T-cell (primary cell): ENCODE measurements at regions not wholly inside any gene's neighbourhood (a gene's known extent, or its start where the extent isn't known, plus 50 kb on each side); places are given as distances from the start of the nearest gene placed in this dataset.
"Not testable (repeated sequence)": the region's sequence is repeated elsewhere in the genome, so short reads cannot be mapped to it uniquely, and the experiment has no call there.

Source experiments
- ATAC-seq, 4 experiments: fragments of 200-7000 bp in 3 of 4; fragments of 150-1000 bp in 1 of 4; cut with Tn5 transposase; replicated peaks in 1 of 4; 1 replicate in 3 of 4; 2 replicates in 1 of 4; pipeline ENCODE4 v1.10.0; 2021; ENCODE audit warnings: moderate library complexity in 3 of 4, mild to moderate bottlenecking in 2 of 4, moderate number of reproducible peaks in 1 of 4
- CTCF ChIA-PET, 2 donors: fragments of 300-600 bp; sonication (Branson Sonifier 250); formaldehyde crosslinking; loops; one replicate each; lab custom pipeline; 2022; ENCODE audit warnings: antibody characterized with exemption in 2 of 2; lab: Charles Lee
- POLR2A ChIA-PET, 2 donors: fragments of 300-600 bp; sonication (Branson Sonifier 250); formaldehyde crosslinking; loops; one replicate each; lab custom pipeline; 2022; ENCODE audit warnings: antibody characterized with exemption in 2 of 2; lab: Charles Lee
- DNase-seq, 35 experiments: peaks; one replicate each; pipeline versions ENCODE4 v3.0.0 to v3.0.0-alpha.2; 2013 to 2023
- H3K27ac ChIP-seq: one replicate; pipeline ENCODE4 v1.5.1; 2013; ENCODE audit warnings: low read length
- H3K27me3 ChIP-seq, 2 experiments: replicated peaks in 1 of 2; 1 replicate in 1 of 2; 2 replicates in 1 of 2; pipeline versions ENCODE4 v1.6.1 to v1.7.0; 2013; ENCODE audit warnings: low read length in 1 of 2, mixed read lengths in 1 of 2; ENCODE audit not compliant: control insufficient read depth in 2 of 2, insufficient read depth in 2 of 2; ENCODE audit errors: extremely low read depth in 1 of 2
- H3K36me3 ChIP-seq, 2 donors: 1 replicate in 1 of 2; 2 replicates in 1 of 2; pipeline versions ENCODE4 v1.6.1 to v1.7.0; 2013; ENCODE audit warnings: low read length in 1 of 2; ENCODE audit not compliant: control insufficient read depth in 2 of 2, insufficient read depth in 1 of 2; ENCODE audit errors: extremely low read depth in 1 of 2
- H3K4me1 ChIP-seq, 2 experiments: 1 replicate in 1 of 2; 2 replicates in 1 of 2; pipeline versions ENCODE4 v1.6.1 to v1.7.0; 2013; ENCODE audit warnings: low read length in 2 of 2, mixed read lengths in 1 of 2; ENCODE audit not compliant: insufficient read depth in 2 of 2, control insufficient read depth in 1 of 2; ENCODE audit errors: extremely low read depth in 1 of 2
- H3K4me3 ChIP-seq, 2 donors: 1 replicate in 1 of 2; 2 replicates in 1 of 2; pipeline versions ENCODE4 v1.5.1 to v1.7.0; 2013; ENCODE audit warnings: mild to moderate bottlenecking in 2 of 2, low read length in 1 of 2, moderate library complexity in 1 of 2; ENCODE audit not compliant: control insufficient read depth in 1 of 2; ENCODE audit errors: extremely low read depth in 1 of 2
- H3K9me3 ChIP-seq: 2 replicates; pipeline ENCODE4 v1.7.0; 2013
- H3K27ac Mint-ChIP-seq, 2 donors: one replicate each; pipeline ENCODE4 v1.8.0; 2020 to 2021; ENCODE audit warnings: mild to moderate bottlenecking in 2 of 2, mixed read lengths in 2 of 2
- H3K27me3 Mint-ChIP-seq, 2 donors: one replicate each; pipeline ENCODE4 v1.8.0; 2021 to 2022; ENCODE audit warnings: mixed read lengths in 2 of 2
- H3K36me3 Mint-ChIP-seq: one replicate; pipeline ENCODE4 v1.8.0; 2021; ENCODE audit warnings: mixed read lengths
- H3K4me1 Mint-ChIP-seq, 3 donors: one replicate each; pipeline ENCODE4 v1.8.0; 2020 to 2022; ENCODE audit warnings: mixed read lengths in 3 of 3, mild to moderate bottlenecking in 1 of 3
- H3K4me3 Mint-ChIP-seq, 3 donors: one replicate each; pipeline ENCODE4 v1.8.0; 2020 to 2022; ENCODE audit warnings: mild to moderate bottlenecking in 3 of 3, mixed read lengths in 3 of 3, moderate library complexity in 3 of 3
- H3K9me3 Mint-ChIP-seq, 3 donors: one replicate each; pipeline ENCODE4 v1.8.0; 2020 to 2022; ENCODE audit warnings: mixed read lengths in 3 of 3
- WGBS: methylation state at CpG from one replicate; pipeline ENCODE4 v1.1.5; 2013; ENCODE audit warnings: missing lambda C conversion rate; ENCODE audit not compliant: insufficient coverage; 5-methylcytosine and 5-hydroxymethylcytosine counted together

GRCh38 chr3:5379266-5379665, 191.8 kb downstream of the EDEM1 start:
- H3K4me3 Mint-ChIP-seq, H3K4me1 ChIP-seq, H3K36me3 ChIP-seq, ATAC-seq, DNase-seq, H3K36me3 Mint-ChIP-seq, POLR2A ChIA-PET, H3K27me3 Mint-ChIP-seq, H3K27ac ChIP-seq, H3K4me3 ChIP-seq, H3K4me1 Mint-ChIP-seq, H3K9me3 ChIP-seq, H3K27ac Mint-ChIP-seq, CTCF ChIA-PET: not testable (repeated sequence)
- H3K27me3 ChIP-seq = peaks cover 0 to 11% of the 10 kb centered on the region in 2 experiments
- peaks cover 5 to 23% (median 7%) of the 10 kb centered on the region in 3 donors for H3K9me3 Mint-ChIP-seq
- WGBS = no CpG with 5 or more reads among the region's 3 CpGs

GRCh38 chr3:5383486-5384263, 196.2 kb downstream of the EDEM1 start:
- POLR2A ChIA-PET, H3K36me3 ChIP-seq, CTCF ChIA-PET, H3K4me1 Mint-ChIP-seq, ATAC-seq, H3K27ac ChIP-seq, H3K4me1 ChIP-seq, H3K36me3 Mint-ChIP-seq, H3K27me3 ChIP-seq, H3K4me3 Mint-ChIP-seq, DNase-seq, H3K27ac Mint-ChIP-seq, H3K9me3 ChIP-seq, H3K4me3 ChIP-seq: not testable (repeated sequence)
- H3K27me3 Mint-ChIP-seq = peaks cover 4 to 10% of the 10 kb centered on the region in 2 donors
- H3K9me3 Mint-ChIP-seq = peaks cover 4 to 23% (median 5%) of the 10 kb centered on the region in 3 donors
- 77% methylated on average over 10 of the region's 12 CpGs for WGBS

- ChIA-PET POLR2A (interaction anchor here in 1 of 2 donors (0.7 kb wide), 1 partner anchor 1069 kb away, joined by 3 read pairs; no protein-coding TSS in a partner anchor), CTCF (no interaction called here)
- Histone ChIP-seq H3K4me3 (no peak overlapping the region), H3K27me3 (peaks cover 0 to 7% of the 10 kb centered on the region in 2 experiments), H3K36me3 (no peaks in the 10 kb centered on the region), H3K9me3 (no peaks in the 10 kb centered on the region), H3K4me1 (no peaks in the 10 kb centered on the region), H3K27ac (no peak overlapping the region)
- Mint-ChIP-seq H3K4me1 (no peaks in the 10 kb centered on the region), H3K4me3 (no peak overlapping the region), H3K9me3 (peaks cover 0 to 20% (median 5%) of the 10 kb centered on the region in 3 donors), H3K27me3 (peaks cover 8 to 14% of the 10 kb centered on the region in 2 donors), H3K36me3 (no peaks in the 10 kb centered on the region), H3K27ac (no peak overlapping the region)
- ATAC-seq (no peak), DNase-seq (no peak)
- 90% methylated on average over 1 of the region's 7 CpGs for WGBS
These were observed 197.2 kb downstream of the EDEM1 start for GRCh38 chr3:5384557-5385236.

GRCh38 chr3:5388091-5388490, 200.6 kb downstream of the EDEM1 start:
- no peaks in the 10 kb centered on the region for H3K4me1 ChIP-seq
- peaks cover 11 to 31% of the 10 kb centered on the region in 2 donors for H3K27me3 Mint-ChIP-seq
- H3K27me3 ChIP-seq = peaks cover 0 to 7% of the 10 kb centered on the region in 2 experiments
- H3K4me3 ChIP-seq = no peak overlapping the region
- no peak for ATAC-seq
- ChIA-PET POLR2A (no interaction called here), CTCF (no interaction called here)
- H3K4me1 Mint-ChIP-seq = peaks cover 0 to 6% (median 0%) of the 10 kb centered on the region in 3 donors
- H3K9me3 Mint-ChIP-seq = peaks cover 0 to under 1% (median 0%) of the 10 kb centered on the region in 3 donors
- no peaks in the 10 kb centered on the region for H3K36me3 ChIP-seq
- no peak for DNase-seq
- H3K27ac Mint-ChIP-seq = no peak overlapping the region
- H3K27ac ChIP-seq = no peak overlapping the region
- H3K4me3 Mint-ChIP-seq = no peak overlapping the region
- H3K36me3 Mint-ChIP-seq = no peaks in the 10 kb centered on the region
- 17% methylated on average over 1 of the region's 1 CpG for WGBS
- no peaks in the 10 kb centered on the region for H3K9me3 ChIP-seq

GRCh38 chr3:5389057-5389456, 201.6 kb downstream of the EDEM1 start:
- Histone ChIP-seq H3K36me3 (no peaks in the 10 kb centered on the region), H3K27ac (no peak overlapping the region), H3K9me3 (no peaks in the 10 kb centered on the region), H3K4me3 (no peak overlapping the region), H3K4me1 (no peaks in the 10 kb centered on the region), H3K27me3 (no peaks in the 10 kb centered on the region)
- DNase-seq (no peak), ATAC-seq (no peak)
- Mint-ChIP-seq H3K9me3 (no peaks in the 10 kb centered on the region), H3K4me1 (peaks cover 0 to 6% (median 0%) of the 10 kb centered on the region in 3 donors), H3K4me3 (no peak overlapping the region), H3K27ac (no peak overlapping the region), H3K27me3 (peaks cover 11 to 33% of the 10 kb centered on the region in 2 donors), H3K36me3 (no peaks in the 10 kb centered on the region)
- ChIA-PET CTCF (no interaction called here), POLR2A (no interaction called here)
- WGBS = no CpG with 5 or more reads among the region's 4 CpGs

- no peak for ATAC-seq
- no peak for DNase-seq
- H3K9me3 Mint-ChIP-seq = no peaks in the 10 kb centered on the region
- Histone ChIP-seq H3K4me1 (no peaks in the 10 kb centered on the region), H3K36me3 (no peaks in the 10 kb centered on the region), H3K27me3 (no peaks in the 10 kb centered on the region), H3K27ac (no peak overlapping the region), H3K4me3 (no peak overlapping the region), H3K9me3 (no peaks in the 10 kb centered on the region)
- ChIA-PET CTCF (no interaction called here), POLR2A (no interaction called here)
- H3K4me1 Mint-ChIP-seq = peaks cover 0 to 6% (median 0%) of the 10 kb centered on the region in 3 donors
- H3K27ac Mint-ChIP-seq = no peak overlapping the region
- WGBS = no CpG with 5 or more reads among the region's 5 CpGs
- no peak overlapping the region for H3K4me3 Mint-ChIP-seq
- H3K36me3 Mint-ChIP-seq = no peaks in the 10 kb centered on the region
- peaks cover 10 to 37% of the 10 kb centered on the region in 2 donors for H3K27me3 Mint-ChIP-seq
These were observed 202.7 kb downstream of the EDEM1 start for GRCh38 chr3:5390221-5390620.
